ENCODE measurements at regions not wholly inside any gene's neighbourhood (a gene's known extent, or its start where the extent isn't known, plus 50 kb on each side); places are given as distances from the start of the nearest gene placed in this dataset. TPM values are rescaled to one million over a fixed set of nuclear protein-coding genes. Genes with fewer than 3 reads are reported as not detected.

DNA sequence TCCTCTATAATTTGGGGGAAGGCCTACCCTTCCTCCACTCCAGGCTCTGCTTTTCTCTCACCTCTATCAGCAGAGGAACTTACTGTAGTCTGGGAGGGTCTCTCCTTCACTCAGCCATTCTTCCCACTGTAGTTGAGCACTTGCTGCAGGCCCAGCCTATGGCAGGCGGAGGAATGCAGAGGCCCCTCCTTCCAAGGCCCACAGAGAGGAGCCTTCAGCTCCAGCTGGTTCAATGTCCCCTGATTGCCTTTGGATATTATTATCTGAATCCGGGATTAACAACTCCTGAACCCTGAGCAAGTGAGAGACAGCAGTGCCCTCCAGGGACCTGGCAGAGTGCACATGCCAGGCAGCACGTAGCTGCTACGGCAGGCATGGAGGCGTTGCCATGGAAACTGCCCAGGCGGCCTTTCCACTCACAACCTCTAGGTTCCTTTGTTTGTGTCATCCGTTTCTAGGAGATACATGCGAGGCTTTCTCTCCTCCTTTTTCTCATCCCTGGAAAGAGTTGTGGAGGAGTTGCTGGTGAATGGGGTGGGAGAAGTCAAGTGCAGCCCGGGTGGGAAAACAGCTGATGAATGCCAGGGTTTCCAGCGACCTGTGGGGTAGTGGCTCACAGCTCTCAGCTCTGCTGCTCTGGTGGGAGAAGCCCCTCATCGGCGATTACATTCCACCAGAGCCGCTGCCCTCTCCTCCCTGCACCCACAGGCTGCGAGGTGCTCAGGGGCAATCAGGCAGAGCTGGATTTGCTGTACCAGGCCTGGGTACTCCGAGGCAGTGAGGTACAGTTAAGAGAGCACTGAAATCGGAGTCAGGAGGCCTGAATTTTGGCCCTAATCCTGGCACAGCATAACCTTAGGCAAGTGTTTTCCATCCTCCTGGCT lies 55.3 kb upstream of the HK2 start:
- H3K4me3 ChIP-seq (ENCODE audit: low read length), result no peak overlapping the region
- H3K9me3 ChIP-seq (ENCODE audit: low read length), result no peaks in the 10 kb centered on the region
- no peaks in the 10 kb centered on the region for H3K4me1 ChIP-seq (ENCODE audit: low read length)
- H3K36me3 ChIP-seq (ENCODE audit: insufficient read depth, low read length), result no peaks in the 10 kb centered on the region
- no peak overlapping the region; the same call in 1 of the 2 replicates for H2AFZ ChIP-seq (ENCODE audit: low read length)
- no peak for DNase-seq
- H3K27ac ChIP-seq (ENCODE audit: low read length), result no peak overlapping the region
- no peaks in the 10 kb centered on the region for H3K79me2 ChIP-seq (ENCODE audit: low read length)
- no peaks in the 10 kb centered on the region for H3K9me2 ChIP-seq (replicated peaks; ENCODE audit: insufficient read depth, low read length)
- no peaks in the 10 kb centered on the region for H3K27me3 ChIP-seq (ENCODE audit: low read length)
- H3K9ac ChIP-seq (ENCODE audit: low read length), result no peak overlapping the region
- no peak overlapping the region for H3K4me2 ChIP-seq (ENCODE audit: low read depth, low read length, poor library complexity, severe bottlenecking)
- H4K20me1 ChIP-seq (ENCODE audit: insufficient read depth, low read depth, low read length), result no peaks in the 10 kb centered on the region

DNA sequence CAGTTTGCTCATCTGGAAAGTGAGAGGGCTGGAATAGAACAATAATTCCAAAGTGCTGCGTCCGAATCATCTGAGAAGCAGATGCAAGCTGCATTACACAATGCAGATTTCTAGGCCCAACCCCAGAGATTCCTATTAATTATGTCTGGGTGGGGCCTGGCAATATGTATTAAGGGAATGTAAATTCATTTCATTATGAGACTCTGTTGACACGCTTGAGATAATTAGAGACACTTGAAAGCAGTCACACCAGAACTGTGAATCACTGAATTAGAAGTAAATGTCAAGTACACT lies 54.7 kb upstream of the HK2 start:
- H3K9me2 ChIP-seq (replicated peaks; ENCODE audit: insufficient read depth, low read length), result no peaks in the 10 kb centered on the region
- no peaks in the 10 kb centered on the region for H3K4me1 ChIP-seq (ENCODE audit: low read length)
- no peak overlapping the region for H2AFZ ChIP-seq (ENCODE audit: low read length)

DNA sequence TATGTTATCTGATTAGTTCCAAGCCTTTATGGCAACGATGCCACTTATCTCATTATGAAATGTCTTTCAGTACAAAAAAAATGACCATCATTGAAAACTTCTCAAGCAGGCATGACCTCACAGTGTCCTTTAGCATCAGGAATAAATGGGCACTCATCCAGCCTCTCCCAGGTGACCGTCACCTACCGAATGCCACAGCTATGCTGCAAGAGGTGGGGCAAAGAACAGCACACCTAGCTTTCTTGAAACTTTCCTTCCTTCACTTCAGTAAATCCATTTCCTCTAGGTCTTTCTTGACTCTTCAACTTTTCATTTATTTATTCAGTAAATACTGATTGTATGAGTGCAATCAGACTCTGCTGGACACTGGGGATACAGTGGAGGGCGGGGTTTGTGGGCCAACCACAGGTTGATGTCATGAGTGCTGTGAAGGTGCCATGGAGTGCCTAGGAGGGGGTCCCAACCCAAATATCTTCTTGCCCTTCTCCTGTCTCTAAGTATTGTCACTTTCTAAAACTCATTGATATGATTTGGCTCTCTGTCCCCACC lies 54.3 kb upstream of the HK2 start:
- no peak for DNase-seq
- Histone ChIP-seq H3K9ac (ENCODE audit: low read length) (no peak overlapping the region), H3K27me3 (ENCODE audit: low read length) (no peaks in the 10 kb centered on the region), H3K4me2 (ENCODE audit: low read depth, low read length, poor library complexity, severe bottlenecking) (no peak overlapping the region), H3K79me2 (ENCODE audit: low read length) (no peaks in the 10 kb centered on the region), H3K4me1 (ENCODE audit: low read length) (no peaks in the 10 kb centered on the region), H2AFZ (ENCODE audit: low read length) (no peak overlapping the region), H4K20me1 (ENCODE audit: insufficient read depth, low read depth, low read length) (no peaks in the 10 kb centered on the region), H3K9me3 (ENCODE audit: low read length) (no peaks in the 10 kb centered on the region), H3K4me3 (ENCODE audit: low read length) (no peak overlapping the region), H3K36me3 (ENCODE audit: insufficient read depth, low read length) (no peaks in the 10 kb centered on the region), H3K9me2 (replicated peaks; ENCODE audit: insufficient read depth, low read length) (no peaks in the 10 kb centered on the region), H3K27ac (ENCODE audit: low read length) (no peak overlapping the region)

More for the DNA sequence above, 54.7 kb upstream of the HK2 start:
- no peak for DNase-seq
- Histone ChIP-seq H4K20me1 (ENCODE audit: insufficient read depth, low read depth, low read length) (no peaks in the 10 kb centered on the region), H3K4me3 (ENCODE audit: low read length) (no peak overlapping the region), H3K9me3 (ENCODE audit: low read length) (no peaks in the 10 kb centered on the region), H3K9ac (ENCODE audit: low read length) (no peak overlapping the region), H3K27ac (ENCODE audit: low read length) (no peak overlapping the region), H3K79me2 (ENCODE audit: low read length) (no peaks in the 10 kb centered on the region), H3K27me3 (ENCODE audit: low read length) (no peaks in the 10 kb centered on the region), H3K36me3 (ENCODE audit: insufficient read depth, low read length) (no peaks in the 10 kb centered on the region), H3K4me2 (ENCODE audit: low read depth, low read length, poor library complexity, severe bottlenecking) (no peak overlapping the region)

Small RNAs in the stretch of these regions (small RNA-seq; reads per million reads assigned to genes)
- not detected for gene AC007387.1

All from Karpas-422 (cell line).